HUES6 (cell line): ENCODE measurements at regions not wholly inside any gene's neighbourhood (a gene's known extent, or its start where the extent isn't known, plus 50 kb on each side); places are given as distances from the start of the nearest gene placed in this dataset.

Experiments
- H3K27ac ChIP-seq: 2 replicates; pipeline ENCODE4 v1.7.0; 2013; ENCODE audit warnings: low read depth, mild to moderate bottlenecking, low read length, inconsistent platforms
- H3K27me3 ChIP-seq: 2 replicates; pipeline ENCODE4 v1.6.1; 2013; ENCODE audit warnings: low read length; ENCODE audit not compliant: control insufficient read depth, insufficient read depth
- H3K36me3 ChIP-seq: 2 replicates; pipeline ENCODE4 v1.6.1; 2013; ENCODE audit warnings: low read length; ENCODE audit not compliant: control insufficient read depth, insufficient read depth
- H3K4me1 ChIP-seq: 2 replicates; pipeline ENCODE4 v1.6.1; 2013; ENCODE audit warnings: low read length; ENCODE audit not compliant: control insufficient read depth, insufficient read depth
- H3K4me3 ChIP-seq: 2 replicates; pipeline ENCODE4 v1.5.1; 2013; ENCODE audit warnings: low read depth, low read length
- H3K9ac ChIP-seq: one replicate; pipeline ENCODE4 v1.6.1; 2013; ENCODE audit warnings: mild to moderate bottlenecking, low read length
- H3K9me3 ChIP-seq: 2 replicates; pipeline ENCODE4 v1.6.1; 2013; ENCODE audit warnings: low read depth, low read length; ENCODE audit not compliant: control insufficient read depth, insufficient read depth

GRCh38 chr4:12707381-12708175 lies 776.6 kb downstream of the RAB28 start:
- Histone ChIP-seq H3K27me3 (no peaks in the 10 kb centered on the region), H3K4me1 (no peaks in the 10 kb centered on the region), H3K27ac (no peak overlapping the region), H3K4me3 (no peak overlapping the region), H3K36me3 (no peaks in the 10 kb centered on the region), H3K9me3 (no peaks in the 10 kb centered on the region), H3K9ac (no peak overlapping the region)

- Histone ChIP-seq H3K36me3 (no peaks in the 10 kb centered on the region), H3K27ac (no peak overlapping the region), H3K27me3 (no peaks in the 10 kb centered on the region), H3K9ac (no peak overlapping the region), H3K4me3 (no peak overlapping the region), H3K4me1 (no peaks in the 10 kb centered on the region), H3K9me3 (no peaks in the 10 kb centered on the region)
Measured at GRCh38 chr4:12703036-12703435, 781.1 kb downstream of the RAB28 start.

GRCh38 chr4:12701384-12701783 lies 782.8 kb downstream of the RAB28 start:
- H3K4me1 ChIP-seq: no peaks in the 10 kb centered on the region
- H3K4me3 ChIP-seq: no peak overlapping the region
- H3K9ac ChIP-seq: no peak overlapping the region

GRCh38 chr4:12697970-12698369 lies 786.2 kb downstream of the RAB28 start:
- no peak overlapping the region for H3K9ac ChIP-seq
- no peaks in the 10 kb centered on the region for H3K27me3 ChIP-seq
- H3K4me3 ChIP-seq: no peak overlapping the region
- H3K36me3 ChIP-seq: no peaks in the 10 kb centered on the region
- no peaks in the 10 kb centered on the region for H3K4me1 ChIP-seq
- no peak overlapping the region for H3K27ac ChIP-seq
- H3K9me3 ChIP-seq: no peaks in the 10 kb centered on the region

More at GRCh38 chr4:12701384-12701783, 782.8 kb downstream of the RAB28 start:
- no peaks in the 10 kb centered on the region for H3K9me3 ChIP-seq
- H3K27ac ChIP-seq: no peak overlapping the region
- no peaks in the 10 kb centered on the region for H3K36me3 ChIP-seq
- H3K27me3 ChIP-seq: no peaks in the 10 kb centered on the region

- H3K4me3 ChIP-seq: no peak overlapping the region
- H3K36me3 ChIP-seq: no peaks in the 10 kb centered on the region
- no peak overlapping the region for H3K9ac ChIP-seq
- H3K27me3 ChIP-seq: no peaks in the 10 kb centered on the region
- H3K9me3 ChIP-seq: no peaks in the 10 kb centered on the region
- no peaks in the 10 kb centered on the region for H3K4me1 ChIP-seq
- H3K27ac ChIP-seq: no peak overlapping the region
Measured at GRCh38 chr4:12692815-12693214, 791.3 kb downstream of the RAB28 start.

GRCh38 chr4:12691168-12691567 lies 793.0 kb downstream of the RAB28 start:
- no peaks in the 10 kb centered on the region for H3K27me3 ChIP-seq
- H3K4me3 ChIP-seq: no peak overlapping the region
- H3K9me3 ChIP-seq: no peaks in the 10 kb centered on the region
- H3K9ac ChIP-seq: no peak overlapping the region
- no peaks in the 10 kb centered on the region for H3K36me3 ChIP-seq
- H3K27ac ChIP-seq: no peak overlapping the region
- no peaks in the 10 kb centered on the region for H3K4me1 ChIP-seq

- Histone ChIP-seq H3K4me3 (no peak overlapping the region), H3K9me3 (no peaks in the 10 kb centered on the region), H3K27me3 (no peaks in the 10 kb centered on the region), H3K27ac (no peak overlapping the region), H3K4me1 (no peaks in the 10 kb centered on the region), H3K9ac (no peak overlapping the region), H3K36me3 (no peaks in the 10 kb centered on the region)
Measured at GRCh38 chr4:12689457-12689856, 794.7 kb downstream of the RAB28 start.

- no peak overlapping the region for H3K27ac ChIP-seq
- no peaks in the 10 kb centered on the region for H3K4me1 ChIP-seq
- H3K9ac ChIP-seq: no peak overlapping the region
- H3K9me3 ChIP-seq: peaks cover 7% of the 10 kb centered on the region
- no peaks in the 10 kb centered on the region for H3K27me3 ChIP-seq
- no peak overlapping the region for H3K4me3 ChIP-seq
- no peaks in the 10 kb centered on the region for H3K36me3 ChIP-seq
Measured at GRCh38 chr4:12679217-12679616, 804.9 kb downstream of the RAB28 start.

GRCh38 chr4:12674184-12674583 lies 810.0 kb downstream of the RAB28 start:
- no peak overlapping the region for H3K27ac ChIP-seq
- no peak overlapping the region for H3K4me3 ChIP-seq
- no peaks in the 10 kb centered on the region for H3K4me1 ChIP-seq
- peaks cover 11% of the 10 kb centered on the region for H3K9me3 ChIP-seq
- H3K36me3 ChIP-seq: no peaks in the 10 kb centered on the region
- H3K9ac ChIP-seq: no peak overlapping the region
- H3K27me3 ChIP-seq: no peaks in the 10 kb centered on the region

GRCh38 chr4:12672303-12672702 lies 811.8 kb downstream of the RAB28 start:
- H3K4me3 ChIP-seq: no peak overlapping the region
- no peak overlapping the region for H3K27ac ChIP-seq
- no peaks in the 10 kb centered on the region for H3K27me3 ChIP-seq
- no peak overlapping the region for H3K9ac ChIP-seq
- peaks cover 11% of the 10 kb centered on the region for H3K9me3 ChIP-seq
- no peaks in the 10 kb centered on the region for H3K36me3 ChIP-seq
- no peaks in the 10 kb centered on the region for H3K4me1 ChIP-seq

- Histone ChIP-seq H3K9me3 (peaks cover 12% of the 10 kb centered on the region), H3K4me1 (no peaks in the 10 kb centered on the region), H3K36me3 (no peaks in the 10 kb centered on the region), H3K9ac (no peak overlapping the region), H3K27me3 (no peaks in the 10 kb centered on the region), H3K4me3 (no peak overlapping the region), H3K27ac (no peak overlapping the region)
Measured at GRCh38 chr4:12658146-12658545, 826.0 kb downstream of the RAB28 start.
